NCI-H2029 treated with DMSO at 0.1 percent for 48 hours (cell line): ENCODE measurements at regions not wholly inside any gene's neighbourhood (a gene's known extent, or its start where the extent isn't known, plus 50 kb on each side); places are given as distances from the start of the nearest gene placed in this dataset.
"Not testable (repeated sequence)": the region's sequence is repeated elsewhere in the genome, so short reads cannot be mapped to it uniquely, and the experiment has no call there.

Experiments
- DNase-seq: peaks from one replicate; lab custom pipeline; 2025; lab: John Stamatoyannopoulos, UW

DNA sequence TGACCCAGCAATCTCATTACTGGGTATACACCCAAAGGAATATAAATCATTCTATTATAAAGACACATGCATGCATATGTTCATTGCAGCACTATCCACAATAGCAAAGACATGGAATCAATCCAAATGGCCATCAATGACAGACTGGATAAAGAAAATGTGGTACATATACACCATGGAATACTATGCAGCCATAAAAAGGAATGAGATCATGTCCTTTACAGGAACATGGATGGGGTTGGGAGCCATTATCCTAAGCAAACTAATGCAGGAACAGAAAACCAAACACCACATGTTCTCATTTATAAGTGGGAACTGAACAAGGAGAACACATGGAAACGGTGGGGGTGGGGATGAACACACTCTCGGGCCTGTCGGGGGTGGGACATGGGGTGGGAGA, 129.2 kb upstream of the STK26 start:
- DNase-seq, result not testable (repeated sequence)

DNA sequence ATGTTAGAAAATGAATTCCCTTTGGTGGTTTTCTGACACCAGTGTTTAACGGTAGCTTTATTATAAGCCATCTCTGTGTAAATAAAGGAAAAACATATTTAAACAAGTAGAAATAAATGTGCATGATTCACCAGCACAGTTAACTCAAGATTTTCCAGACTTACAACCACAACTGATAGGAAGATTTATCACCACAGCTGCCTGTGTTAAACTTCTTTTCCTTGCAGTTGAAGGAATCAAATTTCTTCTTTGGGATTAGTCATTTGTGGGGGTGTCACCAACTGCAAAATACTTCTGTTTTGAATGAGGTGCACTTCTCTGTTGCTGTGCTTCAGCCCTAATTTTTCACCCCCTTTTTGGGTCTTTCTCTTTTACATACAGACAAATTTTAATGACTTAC, 128.1 kb upstream of the STK26 start:
- DNase-seq, result no peak

DNA sequence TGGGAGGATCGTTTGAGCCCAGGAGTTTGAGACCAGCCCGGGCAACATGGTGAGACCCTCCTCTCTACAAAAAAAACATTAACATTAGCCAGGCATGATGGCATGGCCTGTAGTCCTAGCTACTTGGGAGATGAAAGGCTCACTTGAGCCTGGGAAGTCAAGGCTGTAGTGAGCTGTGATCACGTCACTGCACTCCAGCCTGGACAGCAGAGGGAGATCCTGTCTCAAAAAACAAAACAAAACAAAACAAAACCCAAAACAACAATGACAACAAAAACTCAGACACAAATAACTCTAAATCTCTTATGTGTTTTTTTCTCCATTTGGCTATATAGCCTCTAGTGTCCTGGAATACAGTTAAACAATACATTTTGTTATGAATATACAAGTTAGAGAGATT, 127.3 kb upstream of the STK26 start:
- no peak for DNase-seq

DNA sequence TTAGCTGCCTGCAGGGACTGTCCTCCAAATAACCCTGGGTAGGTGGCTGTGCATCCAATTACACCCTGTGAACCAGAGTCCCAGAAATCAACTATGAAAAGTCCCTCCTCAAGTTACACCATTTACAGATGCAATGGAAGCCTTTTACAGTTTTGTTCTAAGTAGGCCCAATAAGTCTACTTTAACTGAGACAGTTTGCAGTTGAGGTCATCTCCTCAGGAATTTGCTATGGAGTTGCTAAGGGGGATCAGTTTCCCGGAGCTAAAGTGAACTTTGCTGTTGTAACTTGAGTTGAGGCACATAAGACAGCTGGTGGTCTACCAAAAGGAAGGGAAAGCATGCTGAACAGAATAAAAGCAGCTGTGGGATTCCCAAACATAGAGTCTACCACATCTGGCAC, 121.6 kb upstream of the STK26 start:
- DNase-seq, result no peak

DNA sequence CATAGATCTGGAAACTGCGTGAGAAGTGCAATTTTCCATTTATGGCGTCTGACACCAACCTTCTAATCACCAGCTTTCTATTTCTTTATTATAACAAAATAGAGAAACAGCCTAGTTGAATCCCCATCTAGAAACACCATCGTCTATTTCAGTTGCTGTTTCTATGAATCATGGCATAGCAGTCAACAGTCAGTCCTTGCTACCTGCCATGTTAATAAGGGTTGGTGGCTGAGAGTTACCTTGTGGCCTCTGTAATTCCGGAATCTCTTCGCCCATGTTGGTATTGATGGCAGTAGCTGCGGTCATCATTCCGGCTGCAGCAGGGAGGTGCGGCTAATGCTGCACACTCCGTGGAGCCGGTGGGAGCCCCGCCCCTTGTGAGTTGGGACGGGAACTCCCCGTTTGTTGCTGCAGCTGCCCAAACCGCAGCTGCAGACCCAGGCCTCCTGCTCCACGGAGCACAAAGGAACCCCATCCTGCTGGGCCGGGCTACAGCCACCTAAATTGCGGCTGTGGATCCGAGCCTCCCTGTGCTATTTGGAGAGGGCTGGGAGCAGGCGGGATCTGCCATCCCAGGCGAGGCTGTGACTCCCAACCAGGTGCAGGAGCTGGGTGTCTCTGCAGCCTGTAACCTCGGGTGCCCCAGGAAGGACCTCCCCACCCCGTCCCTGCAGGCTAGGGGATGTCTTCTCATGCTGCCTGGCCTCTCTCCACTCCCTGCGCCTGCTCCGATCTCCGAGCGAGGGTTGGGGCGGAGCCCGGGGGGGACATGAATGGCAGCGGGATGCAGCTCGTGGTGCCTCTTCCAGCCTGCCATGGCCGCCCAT, 115.4 kb upstream of the STK26 start:
- DNase-seq, result no peak

DNA sequence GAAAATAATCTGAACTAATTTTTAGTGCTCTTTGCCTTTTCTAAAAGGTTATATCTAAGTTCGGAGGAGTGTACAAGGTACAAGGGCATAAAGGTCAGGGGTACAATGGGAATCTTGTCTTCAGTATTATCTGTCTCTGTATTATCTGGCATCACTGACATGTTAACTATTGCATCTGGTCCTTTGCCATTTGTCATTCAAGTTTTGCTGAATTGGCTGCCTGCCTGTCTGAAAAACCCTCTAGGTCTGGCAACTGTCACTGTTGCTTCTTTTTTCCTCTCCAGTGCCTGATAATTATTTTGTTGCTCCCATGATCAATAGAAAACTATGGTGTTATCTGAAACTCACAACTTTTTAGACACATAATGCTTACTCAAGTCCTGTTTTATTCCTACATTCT, 112.5 kb upstream of the STK26 start:
- DNase-seq, result no peak

DNA sequence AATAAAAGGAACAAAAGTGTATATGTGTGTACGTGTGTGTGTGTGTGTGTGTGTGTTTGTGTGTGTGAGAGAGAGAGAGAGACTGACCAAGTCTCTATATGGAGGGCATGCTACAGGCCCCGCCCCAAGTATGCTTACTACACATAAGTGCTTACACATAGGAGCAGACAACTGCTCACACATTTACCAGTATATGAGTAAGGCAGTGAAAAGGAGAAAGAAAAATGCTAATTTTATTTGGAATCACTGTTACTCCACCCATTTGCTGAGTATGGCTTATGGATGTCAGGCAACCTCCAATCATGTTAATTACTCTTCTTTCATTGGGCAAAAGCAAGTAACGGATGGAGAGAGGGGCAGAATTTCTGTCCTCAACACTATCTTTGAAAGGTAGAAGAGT, 107.6 kb upstream of the STK26 start:
- DNase-seq, result no peak

DNA sequence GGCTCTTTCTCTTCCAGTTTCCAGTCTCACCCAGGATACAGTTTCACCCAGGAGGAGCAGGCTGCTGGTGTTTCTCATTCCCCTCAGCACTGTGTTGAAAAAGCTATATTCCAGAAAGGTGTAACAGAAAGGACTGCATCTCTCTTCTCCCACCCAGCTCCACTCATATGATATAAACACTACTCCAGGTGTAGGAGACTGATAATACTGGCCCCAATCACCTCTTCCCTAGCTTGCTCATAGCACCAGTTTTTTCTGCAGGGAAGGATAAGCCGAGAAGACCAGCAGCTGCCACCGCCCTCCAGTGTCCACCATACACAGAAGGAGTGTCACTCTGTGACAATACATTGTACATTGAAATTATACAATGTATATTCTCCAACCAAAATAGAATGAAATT, 105.5 kb upstream of the STK26 start:
- DNase-seq, result no peak

DNA sequence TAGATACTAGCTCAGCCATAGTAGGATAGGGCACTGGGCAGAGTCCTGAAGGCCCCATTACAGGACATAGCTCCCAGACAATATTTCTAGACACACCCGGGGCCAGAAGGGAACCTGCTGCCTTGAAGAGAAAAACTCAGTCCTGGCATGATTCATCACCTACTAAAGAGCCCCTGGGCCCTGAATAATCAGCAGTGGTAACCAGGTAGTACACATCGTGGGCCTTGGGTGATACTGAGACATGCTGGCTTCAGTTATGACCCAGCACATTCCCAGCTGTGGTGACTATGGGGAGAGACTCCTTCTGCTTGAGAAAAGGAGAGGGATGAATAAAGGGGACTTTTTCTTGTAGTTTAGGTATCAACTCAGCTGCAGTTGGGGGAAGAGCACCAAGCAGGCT, 104.3 kb upstream of the STK26 start:
- no peak for DNase-seq

DNA sequence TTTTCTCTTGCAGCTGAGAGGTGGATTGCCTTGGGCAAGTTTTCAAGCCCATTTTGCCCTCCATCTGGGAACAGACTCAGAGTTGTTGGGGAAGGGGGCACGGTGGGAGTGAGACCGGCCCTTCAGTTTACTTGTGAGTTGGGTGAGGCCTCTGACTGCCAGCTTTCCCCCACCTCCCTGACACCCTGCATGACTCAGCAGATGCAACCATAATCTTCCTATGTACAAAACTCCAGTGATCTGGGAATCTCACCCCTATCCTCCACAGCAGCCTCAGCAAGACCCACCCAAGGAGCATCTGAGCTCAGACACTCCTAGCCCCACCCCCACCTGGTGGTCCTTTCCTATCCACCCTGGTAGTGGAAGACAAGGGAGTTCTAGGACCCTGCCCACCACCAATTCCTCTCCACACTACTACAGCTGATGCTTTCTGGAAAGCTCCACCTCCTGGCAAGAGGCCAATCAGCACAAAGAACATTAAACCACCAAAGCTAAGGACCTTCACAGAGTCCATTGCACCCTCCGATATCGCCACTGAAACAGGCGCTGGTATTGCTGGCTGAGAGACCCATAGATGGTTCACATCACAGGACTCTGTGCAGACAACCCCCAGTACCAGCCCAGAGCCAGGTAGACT, 99.4 kb upstream of the STK26 start:
- DNase-seq, result no peak

DNA sequence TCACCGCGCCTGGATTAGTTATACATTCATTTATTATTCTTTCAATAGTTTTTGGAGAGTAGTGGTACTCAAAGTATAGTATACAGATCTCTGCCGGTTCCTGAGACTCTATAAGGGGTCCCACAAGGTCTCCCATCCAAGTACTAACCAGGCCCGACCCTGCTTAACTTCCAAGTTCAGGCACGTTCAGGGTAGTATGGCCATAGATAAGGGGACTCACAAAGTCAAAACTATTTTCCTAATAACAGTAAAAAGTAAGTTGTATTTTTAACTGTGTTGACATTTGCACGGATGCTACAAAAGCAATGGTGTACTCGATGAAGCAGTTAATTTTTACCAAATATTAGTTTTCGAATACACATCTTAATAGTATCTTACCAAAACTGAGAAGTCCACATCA, 84.4 kb upstream of the STK26 start:
- no peak for DNase-seq

DNA sequence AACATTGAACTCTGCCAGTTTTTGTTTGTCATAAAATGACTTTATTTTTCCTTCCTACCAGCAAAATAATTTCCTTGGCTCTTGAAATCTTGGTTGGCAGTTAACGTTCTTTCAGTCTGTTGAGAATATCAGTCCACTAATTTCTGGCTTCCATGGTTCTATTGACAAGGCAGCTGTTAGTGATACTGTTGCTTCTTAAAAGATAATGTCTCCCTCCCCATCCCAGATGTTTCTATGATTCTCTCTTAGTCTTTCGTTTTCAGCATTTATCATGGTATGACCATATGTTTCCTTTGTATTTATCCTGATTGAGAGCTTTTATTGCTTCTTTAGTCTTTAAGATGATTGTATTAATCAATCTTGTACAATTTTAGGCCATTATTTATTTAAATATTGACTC, 81.1 kb upstream of the STK26 start:
- DNase-seq, result no peak

DNA sequence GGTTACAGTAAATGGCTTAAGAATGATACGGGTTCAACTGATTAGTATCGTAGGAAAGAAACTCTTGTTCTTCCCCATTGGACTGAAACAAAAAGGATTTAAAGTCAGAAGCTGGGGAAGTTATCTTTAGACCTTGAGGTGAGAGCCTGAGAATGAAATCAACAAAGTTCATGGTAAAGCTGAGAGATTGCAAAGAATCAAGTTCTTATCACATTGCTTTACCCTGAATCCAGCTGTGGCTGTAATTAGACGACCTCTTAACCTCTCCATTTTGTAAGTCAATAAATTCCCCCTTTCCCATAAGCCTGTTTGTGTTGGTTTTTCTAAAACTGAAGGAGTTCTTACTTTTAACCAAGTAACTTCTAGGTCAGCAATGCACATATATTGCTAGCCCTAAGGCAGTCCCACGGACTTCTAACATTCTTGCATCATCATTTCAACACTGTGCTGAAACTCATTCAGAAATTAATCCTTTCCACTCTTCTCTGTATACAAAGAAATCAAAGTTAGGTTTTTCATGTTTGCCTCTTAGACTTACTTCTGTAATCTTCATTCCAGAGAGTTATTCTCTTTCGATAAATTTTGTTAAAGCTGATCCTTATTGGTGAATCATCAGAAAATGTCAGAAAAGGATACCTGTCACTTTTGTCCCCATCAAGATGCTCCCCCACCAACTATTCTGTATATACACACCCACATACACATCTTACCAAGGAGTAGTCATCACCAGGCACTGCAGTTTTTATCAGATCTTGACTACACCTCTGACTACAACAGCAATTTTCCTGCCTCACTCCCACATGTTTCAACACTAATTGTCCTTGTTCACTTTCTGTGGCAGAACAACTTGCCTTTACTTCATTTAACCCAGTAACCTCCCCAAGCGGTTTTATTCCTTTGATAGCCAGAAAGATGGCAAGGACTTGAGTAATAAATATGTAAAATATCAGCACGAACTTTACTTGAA, 77.9 kb upstream of the STK26 start:
- DNase-seq, result no peak

DNA sequence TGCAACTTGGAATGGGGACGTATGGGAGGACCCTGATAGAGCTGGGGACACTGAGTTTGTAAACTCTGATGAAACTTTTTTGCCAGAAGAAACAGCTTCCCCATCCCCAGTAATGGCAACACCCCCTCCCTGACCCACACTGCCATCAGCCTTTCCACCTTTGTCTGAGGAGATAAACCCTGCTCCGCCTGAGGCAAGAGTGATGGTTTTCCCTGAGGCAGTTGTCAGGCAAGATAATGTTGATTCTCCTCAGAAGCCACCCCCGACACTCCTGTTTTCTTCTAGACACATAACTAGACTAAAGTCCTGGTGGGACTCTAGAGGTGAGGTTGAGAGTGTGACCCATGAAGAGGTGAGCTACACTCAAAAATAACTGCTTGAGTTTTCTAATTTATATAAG, 71.9 kb upstream of the STK26 start:
- no peak for DNase-seq

DNA sequence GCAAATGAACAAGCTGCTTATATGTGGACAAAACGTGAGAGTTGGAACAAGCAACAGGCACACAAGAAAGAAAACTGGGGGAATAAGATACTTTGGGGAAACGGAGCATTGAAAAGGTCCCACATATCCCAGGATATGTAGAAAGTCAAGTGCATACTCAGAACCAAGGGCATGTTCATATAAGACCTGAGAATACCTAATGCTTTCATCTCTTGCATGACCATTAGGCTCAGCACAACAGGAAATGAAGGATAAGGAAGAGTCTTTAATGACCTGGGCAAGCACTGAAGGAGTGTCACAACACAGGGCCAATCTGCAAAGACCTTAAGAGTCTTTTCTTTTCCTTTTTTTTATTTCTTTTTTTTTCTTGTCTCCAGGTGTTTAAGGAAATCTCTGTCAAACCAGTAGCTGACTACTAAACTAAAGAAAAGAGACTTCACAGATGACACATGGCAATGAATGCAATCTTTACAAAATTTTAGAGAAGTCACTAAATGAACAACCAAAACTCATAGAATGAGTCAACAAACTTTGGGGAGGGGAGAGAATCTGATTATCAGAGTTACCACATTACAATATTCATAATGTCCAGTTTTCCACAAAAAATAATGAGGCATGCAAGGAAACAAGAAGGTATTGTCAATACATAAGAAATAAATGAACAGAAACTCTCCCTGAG, 67.9 kb upstream of the STK26 start:
- no peak for DNase-seq

DNA sequence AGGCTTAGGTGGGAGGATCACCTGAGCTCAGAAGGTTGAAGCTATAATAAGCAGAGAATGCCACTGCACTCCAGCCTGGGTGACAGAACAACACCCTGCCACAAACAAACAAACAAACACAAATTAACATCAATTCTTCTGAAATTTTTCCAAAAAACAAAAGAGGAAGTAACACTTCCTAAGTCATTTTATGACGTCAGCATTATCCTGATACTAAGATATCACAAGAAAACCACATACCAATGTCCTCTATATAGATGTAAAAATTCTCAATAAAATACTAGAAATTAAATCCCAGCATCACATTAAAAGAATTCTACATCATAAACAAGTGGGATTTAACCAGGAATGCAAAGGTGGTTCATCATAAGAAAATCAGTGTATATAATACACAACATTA, 64.4 kb upstream of the STK26 start:
- no peak for DNase-seq

DNA sequence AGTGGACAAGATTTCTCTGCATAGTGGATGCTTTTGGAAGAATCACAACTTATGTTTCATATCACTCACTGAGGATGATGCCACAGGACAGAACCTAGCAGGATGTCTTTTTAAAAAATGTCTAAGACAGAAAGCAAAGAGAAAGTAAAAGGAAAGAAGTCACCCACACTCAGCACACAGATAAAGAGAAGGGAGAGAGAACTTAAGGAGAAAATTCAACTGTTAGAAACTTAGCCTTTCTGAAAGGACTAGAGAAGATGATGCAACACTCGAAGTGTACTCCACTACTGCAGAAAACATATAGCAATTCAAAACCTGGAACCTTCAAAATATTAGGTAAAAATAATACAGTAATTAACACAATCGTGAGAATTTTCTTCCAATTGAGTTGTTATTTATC, 52.8 kb upstream of the STK26 start:
- DNase-seq, result no peak
